ENCODE measurements at regions not wholly inside any gene's neighbourhood (a gene's known extent, or its start where the extent isn't known, plus 50 kb on each side); places are given as distances from the start of the nearest gene placed in this dataset.

- TF ChIP-seq EP300 (IDR thresholded peaks at IDR 0.05) (no peak), POLR2A (IDR thresholded peaks at IDR 0.05) (no peak)
These were observed 710.2 kb downstream of the TRHDE start for GRCh38 chr12:72982356-72982755.
